Activated CD4-positive, alpha-beta T cell treated with anti-CD3 and anti-CD28 coated beads, Interleukin-2, Interleukin-4, amounts not matched to agents 100 ng/mL and 50 ng/mL, durations not matched to agents 16 hours and 8 hours (primary cell): ENCODE measurements at regions not wholly inside any gene's neighbourhood (a gene's known extent, or its start where the extent isn't known, plus 50 kb on each side); places are given as distances from the start of the nearest gene placed in this dataset.

Experiments
- DNase-seq: peaks from one replicate; pipeline ENCODE4 v3.0.0-alpha.2; 2020; ENCODE audit warnings: low spot score

GRCh38 chr17:63381101-63381729 lies 64.9 kb downstream of the CYB561 start:
- no peak for DNase-seq

- no peak for DNase-seq
Observed at GRCh38 chr17:63382136-63382535, 64.0 kb downstream of the CYB561 start.
